KOPT-K1 (cell line): ENCODE measurements at regions not wholly inside any gene's neighbourhood (a gene's known extent, or its start where the extent isn't known, plus 50 kb on each side); places are given as distances from the start of the nearest gene placed in this dataset.
"Not testable (repeated sequence)": the region's sequence is repeated elsewhere in the genome, so short reads cannot be mapped to it uniquely, and the experiment has no call there.

ENCODE experiments used
- H3K27ac ChIP-seq: fragments of 200-600 bp; sonication (generic); 2 replicates; pipeline ENCODE4 v1.5.1; 2016; ENCODE audit warnings: antibody characterized with exemption, mild to moderate bottlenecking, low read depth, low read length; ENCODE audit not compliant: poor library complexity, severe bottlenecking
- H3K36me3 ChIP-seq: fragments of 200-600 bp; sonication (generic); 2 replicates; pipeline ENCODE4 v1.5.1; 2017; ENCODE audit warnings: antibody characterized with exemption, mild to moderate bottlenecking, low read length, moderate library complexity; ENCODE audit not compliant: insufficient read depth
- H3K9me3 ChIP-seq: fragments of 200-600 bp; sonication (generic); 2 replicates; pipeline ENCODE4 v1.5.1; 2017; ENCODE audit warnings: antibody characterized with exemption, low read length, mild to moderate bottlenecking; ENCODE audit not compliant: insufficient read depth, poor library complexity, severe bottlenecking

- H3K27ac ChIP-seq = no peak overlapping the region
- no peaks in the 10 kb centered on the region for H3K36me3 ChIP-seq
- no peaks in the 10 kb centered on the region for H3K9me3 ChIP-seq
These were observed 305.8 kb downstream of the MDFIC start for GRCh38 chr7:115227473-115228235.

GRCh38 chr7:115226410-115226809, 304.5 kb downstream of the MDFIC start:
- no peak overlapping the region for H3K27ac ChIP-seq
- H3K36me3 ChIP-seq = no peaks in the 10 kb centered on the region
- H3K9me3 ChIP-seq = no peaks in the 10 kb centered on the region

- no peaks in the 10 kb centered on the region for H3K36me3 ChIP-seq
- no peaks in the 10 kb centered on the region for H3K9me3 ChIP-seq
- no peak overlapping the region for H3K27ac ChIP-seq
These were observed 303.0 kb downstream of the MDFIC start for GRCh38 chr7:115224922-115225321.

- H3K9me3 ChIP-seq = no peaks in the 10 kb centered on the region
These were observed 302.1 kb downstream of the MDFIC start for GRCh38 chr7:115223959-115224358.

GRCh38 chr7:115221456-115221855, 299.6 kb downstream of the MDFIC start:
- Histone ChIP-seq H3K9me3 (no peaks in the 10 kb centered on the region), H3K27ac (no peak overlapping the region), H3K36me3 (no peaks in the 10 kb centered on the region)

More at GRCh38 chr7:115223959-115224358, 302.1 kb downstream of the MDFIC start:
- Histone ChIP-seq H3K36me3 (no peaks in the 10 kb centered on the region), H3K27ac (no peak overlapping the region)

- Histone ChIP-seq H3K36me3 (no peaks in the 10 kb centered on the region), H3K27ac (no peak overlapping the region), H3K9me3 (no peaks in the 10 kb centered on the region)
These were observed 296.2 kb downstream of the MDFIC start for GRCh38 chr7:115218076-115218475.

- Histone ChIP-seq H3K9me3 (no peaks in the 10 kb centered on the region), H3K36me3 (no peaks in the 10 kb centered on the region), H3K27ac (peak overlapping the region; percentile 38)
These were observed 295.5 kb downstream of the MDFIC start for GRCh38 chr7:115217373-115217772.

- Histone ChIP-seq H3K9me3 (no peaks in the 10 kb centered on the region), H3K27ac (peak overlapping the region; percentile 38)
These were observed 294.8 kb downstream of the MDFIC start for GRCh38 chr7:115216652-115217051.

GRCh38 chr7:115211171-115211570, 289.3 kb downstream of the MDFIC start:
- Histone ChIP-seq H3K9me3 (peaks cover 14% of the 10 kb centered on the region), H3K27ac (no peak overlapping the region), H3K36me3 (no peaks in the 10 kb centered on the region)

More at GRCh38 chr7:115216652-115217051, 294.8 kb downstream of the MDFIC start:
- H3K36me3 ChIP-seq = no peaks in the 10 kb centered on the region

GRCh38 chr7:115210552-115210951, 288.7 kb downstream of the MDFIC start:
- peaks cover 20% of the 10 kb centered on the region for H3K9me3 ChIP-seq

GRCh38 chr7:115208710-115209560, 287.0 kb downstream of the MDFIC start:
- H3K9me3 ChIP-seq = peaks cover 32% of the 10 kb centered on the region

More at GRCh38 chr7:115210552-115210951, 288.7 kb downstream of the MDFIC start:
- Histone ChIP-seq H3K36me3 (no peaks in the 10 kb centered on the region), H3K27ac (no peak overlapping the region)

GRCh38 chr7:115206374-115206773, 284.5 kb downstream of the MDFIC start:
- peaks cover 32% of the 10 kb centered on the region for H3K9me3 ChIP-seq
- not testable (repeated sequence) for H3K27ac ChIP-seq, H3K36me3 ChIP-seq

More at GRCh38 chr7:115208710-115209560, 287.0 kb downstream of the MDFIC start:
- Histone ChIP-seq H3K27ac (no peak overlapping the region), H3K36me3 (no peaks in the 10 kb centered on the region)

GRCh38 chr7:115198143-115198542, 276.2 kb downstream of the MDFIC start:
- Histone ChIP-seq H3K36me3 (no peaks in the 10 kb centered on the region), H3K9me3 (no peaks in the 10 kb centered on the region), H3K27ac (no peak overlapping the region)

- H3K36me3 ChIP-seq = no peaks in the 10 kb centered on the region
- H3K27ac ChIP-seq = no peak overlapping the region
- no peaks in the 10 kb centered on the region for H3K9me3 ChIP-seq
These were observed 273.3 kb downstream of the MDFIC start for GRCh38 chr7:115195208-115195607.

- no peaks in the 10 kb centered on the region for H3K36me3 ChIP-seq
- H3K27ac ChIP-seq = no peak overlapping the region
- H3K9me3 ChIP-seq = peaks cover 6% of the 10 kb centered on the region
These were observed 269.6 kb downstream of the MDFIC start for GRCh38 chr7:115191526-115191925.
